ENCODE measurements at regions not wholly inside any gene's neighbourhood (a gene's known extent, or its start where the extent isn't known, plus 50 kb on each side); places are given as distances from the start of the nearest gene placed in this dataset.

DNA sequence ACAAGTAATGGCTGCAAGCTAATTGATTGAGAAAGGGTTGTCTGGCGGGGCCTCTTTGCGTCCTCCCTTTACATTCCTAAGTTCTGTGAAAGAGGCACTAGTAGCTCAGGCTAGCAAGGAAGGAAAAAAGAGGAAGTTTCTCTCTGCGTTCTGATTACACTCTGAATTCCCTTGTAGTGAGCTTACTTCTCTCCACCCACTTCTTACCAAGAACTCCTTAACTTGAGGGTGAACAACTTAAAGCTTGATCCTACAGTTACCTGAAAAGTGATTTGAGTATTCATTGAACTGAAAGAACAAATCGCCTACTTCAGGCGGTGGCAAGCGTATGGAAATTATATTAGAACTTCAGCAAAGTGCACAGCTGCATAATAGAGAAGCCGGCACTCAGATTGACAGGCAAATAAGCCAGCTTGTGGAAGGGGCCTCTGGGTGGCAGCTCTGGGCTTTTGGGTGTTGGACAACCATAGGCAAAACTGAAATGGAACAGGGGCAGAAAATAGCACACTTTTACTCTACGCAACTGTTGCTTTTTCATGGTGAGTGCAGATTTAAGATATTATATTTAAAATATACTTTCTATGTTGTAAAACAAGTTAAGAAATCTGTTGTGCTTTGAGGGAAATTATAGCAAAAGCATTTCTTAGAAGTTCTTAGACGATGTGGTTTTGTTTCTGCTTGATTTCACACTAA, 464.5 kb downstream of the USP25 start:
- Histone ChIP-seq H3K4me3 (ENCODE audit: low read length in 3 of 3) (peak overlapping the region; percentile 62 to 84 (median 70)), H3K27me3 (ENCODE audit: control insufficient read depth, insufficient read depth, low read length) (no peaks in the 10 kb centered on the region), H3K27ac (ENCODE audit: low read depth in 2 of 2, low read length in 2 of 2) (peak overlapping the region; percentile 61 to 73), H3K36me3 (ENCODE audit: control insufficient read depth in 2 of 3, insufficient read depth in 3 of 3, low read length in 3 of 3) (no peaks in the 10 kb centered on the region), H3K9me3 (ENCODE audit: control insufficient read depth in 2 of 3, insufficient read depth in 1 of 3, low read length in 3 of 3) (no peaks in the 10 kb centered on the region), H3K4me1 (ENCODE audit: control insufficient read depth in 2 of 3, insufficient read depth in 2 of 3, low read depth in 1 of 3, low read length in 3 of 3) (no peaks in the 10 kb centered on the region), H3K9ac (ENCODE audit: low read length in 3 of 3) (peak overlapping the region; percentile 34 to 81 (median 63))
- FAIRE-seq: no peak
- TF ChIP-seq, protein P1, sequence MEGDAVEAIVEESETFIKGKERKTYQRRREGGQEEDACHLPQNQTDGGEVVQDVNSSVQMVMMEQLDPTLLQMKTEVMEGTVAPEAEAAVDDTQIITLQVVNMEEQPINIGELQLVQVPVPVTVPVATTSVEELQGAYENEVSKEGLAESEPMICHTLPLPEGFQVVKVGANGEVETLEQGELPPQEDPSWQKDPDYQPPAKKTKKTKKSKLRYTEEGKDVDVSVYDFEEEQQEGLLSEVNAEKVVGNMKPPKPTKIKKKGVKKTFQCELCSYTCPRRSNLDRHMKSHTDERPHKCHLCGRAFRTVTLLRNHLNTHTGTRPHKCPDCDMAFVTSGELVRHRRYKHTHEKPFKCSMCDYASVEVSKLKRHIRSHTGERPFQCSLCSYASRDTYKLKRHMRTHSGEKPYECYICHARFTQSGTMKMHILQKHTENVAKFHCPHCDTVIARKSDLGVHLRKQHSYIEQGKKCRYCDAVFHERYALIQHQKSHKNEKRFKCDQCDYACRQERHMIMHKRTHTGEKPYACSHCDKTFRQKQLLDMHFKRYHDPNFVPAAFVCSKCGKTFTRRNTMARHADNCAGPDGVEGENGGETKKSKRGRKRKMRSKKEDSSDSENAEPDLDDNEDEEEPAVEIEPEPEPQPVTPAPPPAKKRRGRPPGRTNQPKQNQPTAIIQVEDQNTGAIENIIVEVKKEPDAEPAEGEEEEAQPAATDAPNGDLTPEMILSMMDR (IDR thresholded peaks at IDR 0.05; ENCODE audit: borderline replicate concordance, extremely low read depth, insufficient read depth): peak; percentile 40
- intact Hi-C loops (cut with DNase I): no loop called here
- DNase-seq: peak; percentile 51 to 91 (median 83)

DNA sequence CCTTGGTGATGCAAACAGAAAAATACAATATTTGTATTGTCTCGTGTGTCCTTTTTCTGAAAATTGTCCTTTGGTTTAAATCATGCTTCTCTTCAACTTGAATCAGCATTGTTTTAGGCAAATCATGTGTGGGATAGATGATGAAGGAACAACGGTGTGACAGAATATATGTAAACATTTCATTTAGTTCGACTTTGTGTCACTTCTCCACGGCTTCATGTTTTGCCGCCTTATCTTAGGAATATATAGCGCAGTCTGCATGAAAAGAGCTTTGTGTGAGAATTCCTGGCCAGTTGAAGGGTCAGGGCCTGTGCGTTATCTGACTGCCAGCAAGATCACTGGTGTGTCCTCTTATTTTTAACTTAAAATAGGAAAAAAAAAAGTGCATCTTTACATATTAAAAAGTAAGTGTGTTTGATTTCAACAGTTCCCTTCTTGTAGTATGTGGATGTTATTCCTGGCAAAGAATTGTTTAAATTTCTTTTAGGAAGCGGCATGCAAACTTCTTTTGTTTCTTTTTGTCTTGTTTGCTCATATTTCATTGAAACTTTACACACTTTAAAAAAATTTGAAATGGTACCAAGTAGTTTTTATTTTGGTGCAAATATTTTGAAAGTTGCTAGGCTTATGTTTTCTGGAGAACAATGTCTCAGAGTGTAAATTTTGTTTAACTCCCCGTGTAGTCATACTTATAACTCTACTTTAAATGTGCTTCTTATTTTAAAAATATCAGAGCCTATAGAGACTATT, 465.2 kb downstream of the USP25 start:
- Histone ChIP-seq H3K27me3 (ENCODE audit: control insufficient read depth, insufficient read depth, low read length) (no peaks in the 10 kb centered on the region), H3K4me3 (ENCODE audit: low read length in 3 of 3) (peak overlapping the region; percentile 62 to 84 (median 70)), H3K9me3 (ENCODE audit: control insufficient read depth in 2 of 3, insufficient read depth in 1 of 3, low read length in 3 of 3) (no peaks in the 10 kb centered on the region), H3K27ac (ENCODE audit: low read depth in 2 of 2, low read length in 2 of 2) (peak overlapping the region; percentile 52 to 61), H3K36me3 (ENCODE audit: control insufficient read depth in 2 of 3, insufficient read depth in 3 of 3, low read length in 3 of 3) (no peaks in the 10 kb centered on the region), H3K9ac (ENCODE audit: low read length in 3 of 3) (peak overlapping the region; percentile 52 to 81 (median 63)), H3K4me1 (ENCODE audit: control insufficient read depth in 2 of 3, insufficient read depth in 2 of 3, low read depth in 1 of 3, low read length in 3 of 3) (no peaks in the 10 kb centered on the region)
- DNase-seq: peak in 3 of 5 donors; percentile 26 to 59 (median 50)
- intact Hi-C loops (cut with DNase I): no loop called here
- FAIRE-seq: no peak
- TF ChIP-seq, protein P1 (IDR thresholded peaks at IDR 0.05; ENCODE audit: borderline replicate concordance, extremely low read depth, insufficient read depth): no peak

DNA sequence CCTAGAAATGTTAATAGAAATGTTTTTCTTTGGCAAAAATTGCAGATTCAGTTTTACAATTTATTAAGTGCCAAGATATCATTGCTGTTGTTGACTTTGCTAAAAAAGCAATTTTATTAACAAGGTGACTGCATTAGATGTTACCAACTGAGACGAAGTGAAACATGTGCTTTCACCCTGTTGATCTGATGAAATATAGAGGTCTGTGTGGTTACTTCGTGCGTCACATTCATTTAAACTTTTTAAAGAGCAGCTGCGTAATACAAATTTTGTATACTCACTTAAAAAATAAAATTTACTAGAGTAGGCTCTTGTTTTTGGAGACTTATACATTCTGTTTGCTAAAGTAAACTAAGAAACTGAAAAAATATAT, 465.7 kb downstream of the USP25 start:
- Histone ChIP-seq H3K36me3 (ENCODE audit: control insufficient read depth in 2 of 3, insufficient read depth in 3 of 3, low read length in 3 of 3) (no peaks in the 10 kb centered on the region), H3K4me3 (ENCODE audit: low read length in 3 of 3) (peak overlapping the region; percentile 62 to 84 (median 70)), H3K9me3 (ENCODE audit: control insufficient read depth in 2 of 3, insufficient read depth in 1 of 3, low read length in 3 of 3) (no peaks in the 10 kb centered on the region), H3K27ac (ENCODE audit: low read depth in 2 of 2, low read length in 2 of 2) (peak overlapping the region; percentile 52 to 61), H3K4me1 (ENCODE audit: control insufficient read depth in 2 of 3, insufficient read depth in 2 of 3, low read depth in 1 of 3, low read length in 3 of 3) (no peaks in the 10 kb centered on the region), H3K9ac (ENCODE audit: low read length in 3 of 3) (peak overlapping the region; percentile 52 to 81 (median 63)), H3K27me3 (ENCODE audit: control insufficient read depth, insufficient read depth, low read length) (no peaks in the 10 kb centered on the region)
- intact Hi-C loops (cut with DNase I): no loop called here
- FAIRE-seq (peak; percentile 39), DNase-seq (peak in 2 of 5 donors; percentile 42 to 50)
- TF ChIP-seq, protein P1 (IDR thresholded peaks at IDR 0.05; ENCODE audit: borderline replicate concordance, extremely low read depth, insufficient read depth): no peak
